Endothelial cell of umbilical vein (primary cell): ENCODE measurements at regions not wholly inside any gene's neighbourhood (a gene's known extent, or its start where the extent isn't known, plus 50 kb on each side); places are given as distances from the start of the nearest gene placed in this dataset.

Experiments
- BruUV-seq: library from RNA; stranded (reverse); fragments of 400-500 nt; replicated peaks from 2 replicates; lab custom pipeline; 2021; lab: Mats Ljungman, UMichigan
- CTCF ChIA-PET: fragments of 300-600, 350-600 bp; sonication (Branson Sonifier 250); formaldehyde crosslinking; loops from one replicate; lab custom pipeline; 2021; ENCODE audit warnings: antibody characterized with exemption, inconsistent platforms; lab: Charles Lee
- POLR2A ChIA-PET: fragments of 300-600, 350-600 bp; sonication (Branson Sonifier 250); formaldehyde crosslinking; loops from one replicate; lab custom pipeline; 2021; ENCODE audit warnings: antibody characterized with exemption, inconsistent platforms; lab: Charles Lee
- DNase-seq: peaks from one replicate; pipeline ENCODE4 v3.0.0-alpha.2; 2011; ENCODE audit warnings: low read depth, low spot score
- FAIRE-seq: peaks from 2 replicates; lab custom pipeline; 2011; peaks lifted over from hg19 to GRCh38; lab: Jason Lieb, UNC
- H2AFZ ChIP-seq: 2 replicates; pipeline ENCODE4 v1.6.0; 2012; ENCODE audit warnings: low read depth, low read length, control low read depth, inconsistent platforms
- H3K27ac ChIP-seq: 2 replicates; pipeline ENCODE4 v1.5.1; 2011; ENCODE audit warnings: low read depth, mild to moderate bottlenecking, control low read depth, low read length, moderate library complexity; ENCODE audit not compliant: insufficient read depth
- H3K27me3 ChIP-seq, 2 experiments: 2 replicates each; pipeline versions ENCODE4 v1.6.0 to v1.6.1; 2011; ENCODE audit warnings: low read length in 2 of 2, mixed read lengths in 1 of 2; ENCODE audit not compliant: control insufficient read depth in 2 of 2, insufficient read depth in 2 of 2
- H3K36me3 ChIP-seq, 2 experiments: 2 replicates in 1 of 2; 3 replicates in 1 of 2; pipeline ENCODE4 v1.5.1; 2011; ENCODE audit warnings: low read length in 2 of 2, mild to moderate bottlenecking in 1 of 2, moderate library complexity in 1 of 2; ENCODE audit not compliant: control insufficient read depth in 2 of 2, insufficient read depth in 2 of 2; ENCODE audit errors: extremely low read depth in 1 of 2
- H3K4me1 ChIP-seq: 3 replicates; pipeline ENCODE4 v1.5.1; 2011; ENCODE audit warnings: mild to moderate bottlenecking, low read length; ENCODE audit not compliant: control insufficient read depth, insufficient read depth; ENCODE audit errors: extremely low read depth
- H3K4me2 ChIP-seq: 2 replicates; pipeline ENCODE4 v1.6.1; 2011; ENCODE audit warnings: low read length, control low read depth, mixed read lengths; ENCODE audit not compliant: insufficient read depth
- H3K4me3 ChIP-seq, 3 experiments: fragments of 200-600 bp in 1 of 3; sonication (generic), shearing (Covaris generic) in 1 of 3; replicated peaks in 1 of 3; 2 replicates each; pipeline ENCODE4 v1.5.1; 2011 to 2016; ENCODE audit warnings: control low read depth in 3 of 3, low read length in 3 of 3, mild to moderate bottlenecking in 2 of 3, inconsistent platforms in 1 of 3, low read depth in 1 of 3, moderate library complexity in 1 of 3; ENCODE audit not compliant: insufficient read depth in 1 of 3
- H3K79me2 ChIP-seq: 2 replicates; pipeline ENCODE4 v1.6.0; 2012; ENCODE audit warnings: low read length, inconsistent platforms; ENCODE audit not compliant: control insufficient read depth, insufficient read depth
- H3K9ac ChIP-seq: replicated peaks from 2 replicates; pipeline ENCODE3; 2011; ENCODE audit warnings: low read length, control low read depth; ENCODE audit not compliant: insufficient read depth; ENCODE audit errors: extremely low read depth
- H3K9me1 ChIP-seq: replicated peaks from 3 replicates; pipeline ENCODE4 v1.6.0; 2011; ENCODE audit warnings: mild to moderate bottlenecking, low read length; ENCODE audit not compliant: control insufficient read depth, insufficient read depth; ENCODE audit errors: extremely low read depth
- H3K9me3 ChIP-seq: replicated peaks from 2 replicates; pipeline ENCODE4 v1.5.1; 2012; ENCODE audit warnings: low read length, inconsistent platforms; ENCODE audit not compliant: control insufficient read depth, insufficient read depth
- H4K20me1 ChIP-seq: replicated peaks from 2 replicates; pipeline ENCODE3; 2011; ENCODE audit warnings: mild to moderate bottlenecking, low read length; ENCODE audit not compliant: control insufficient read depth, insufficient read depth; ENCODE audit errors: extremely low read depth
- EZH2 ChIP-seq: IDR thresholded peaks from 2 replicates; pipeline ENCODE4 v1.6.1; 2012; ENCODE audit warnings: borderline replicate concordance, low read depth, mild to moderate bottlenecking, moderate library complexity, low read length, inconsistent platforms; ENCODE audit not compliant: severe bottlenecking
- FOS ChIP-seq: IDR thresholded peaks from 2 replicates; pipeline ENCODE4 v1.6.1; 2011; ENCODE audit warnings: mild to moderate bottlenecking, low read length, moderate library complexity, borderline replicate concordance; ENCODE audit not compliant: insufficient read depth
- GATA2 ChIP-seq: IDR thresholded peaks from 2 replicates; pipeline ENCODE4 v1.7.0; 2011; ENCODE audit warnings: low read depth, mild to moderate bottlenecking, moderate library complexity, mixed read lengths, low read length; ENCODE audit not compliant: insufficient read length, insufficient read depth
- JUN ChIP-seq: IDR thresholded peaks from 2 replicates; pipeline ENCODE4 v1.6.1; 2011; ENCODE audit warnings: borderline replicate concordance, low read depth; ENCODE audit not compliant: insufficient read length, insufficient read depth
- MYC ChIP-seq: IDR thresholded peaks from one replicate; pipeline ENCODE4 v1.6.1; 2011; ENCODE audit warnings: mild to moderate bottlenecking, low read depth, low read length
- POLR2A ChIP-seq: IDR thresholded peaks from 2 replicates; pipeline ENCODE4 v1.6.1; 2012; ENCODE audit warnings: low read depth, mild to moderate bottlenecking, control low read depth, low read length
- POLR2AphosphoS5 ChIP-seq: IDR thresholded peaks from 2 replicates; pipeline ENCODE4 v1.6.1; 2012; ENCODE audit warnings: low read depth, mild to moderate bottlenecking, control low read depth, low read length, moderate library complexity; ENCODE audit not compliant: insufficient read depth
- dilution Hi-C: fragments of 300-500 bp; cut with MboI; formaldehyde crosslinking; loops from one replicate; pipeline ENCODE4 v1.15.0; 2019; ENCODE audit warnings: low sequenced_read_pairs; ENCODE audit not compliant: extremely low pct_ligation_motif_present
- intact Hi-C: fragments of 100-400 bp; cut with micrococcal nuclease; formaldehyde crosslinking; loops from one replicate; pipeline ENCODE4 v1.10.0; 2022
- TF ChIP-seq, protein P1 (sequence below), 2 donors: IDR thresholded peaks; 1 replicate in 1 of 2; 2 replicates in 1 of 2; pipeline ENCODE4 v1.5.1; 2011; ENCODE audit warnings: low read length in 2 of 2, mild to moderate bottlenecking in 2 of 2, moderate library complexity in 2 of 2, control low read depth in 1 of 2, inconsistent platforms in 1 of 2, low read depth in 1 of 2; ENCODE audit not compliant: insufficient read depth in 1 of 2; ENCODE audit errors: extremely low read depth in 1 of 2
- TF ChIP-seq, protein P2 (sequence below): IDR thresholded peaks from 2 replicates; pipeline ENCODE4 v1.6.1; 2011; ENCODE audit not compliant: insufficient read depth, insufficient read length

DNA sequence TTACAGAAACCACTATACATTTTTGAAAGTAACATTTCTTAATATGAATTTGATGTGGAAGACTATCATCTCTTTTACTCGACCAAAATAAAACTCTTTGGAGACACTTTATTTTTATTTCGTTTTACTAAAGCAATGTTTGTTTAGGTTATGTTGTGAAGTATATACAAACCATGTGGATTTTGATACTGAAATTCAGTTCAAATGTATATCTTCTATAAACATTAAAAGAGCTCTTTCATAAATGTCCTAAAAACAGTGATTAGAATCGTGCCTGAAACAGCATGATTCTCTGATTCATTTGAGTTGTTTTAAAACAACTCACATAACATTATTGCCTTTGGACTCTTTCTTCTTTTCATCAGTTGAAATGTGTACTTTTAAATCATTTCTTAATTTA, 373.7 kb upstream of the GOLIM4 start:
- DNase-seq = no peak
- Histone ChIP-seq H3K4me1 (no peaks in the 10 kb centered on the region), H3K9me3 (no peaks in the 10 kb centered on the region), H3K79me2 (no peaks in the 10 kb centered on the region), H3K36me3 (no peaks in the 10 kb centered on the region), H3K9me1 (no peaks in the 10 kb centered on the region), H3K9ac (no peak overlapping the region), H2AFZ (no peak overlapping the region), H4K20me1 (no peaks in the 10 kb centered on the region), H3K27ac (no peak overlapping the region), H3K4me3 (no peak overlapping the region), H3K4me2 (no peak overlapping the region), H3K27me3 (no peaks in the 10 kb centered on the region)
- CTCF ChIA-PET = interaction anchor here (1.1 to 1.6 kb wide), 3 partner anchors 16 to 378 kb away, joined by 3 to 5 read pairs (median 4); no protein-coding TSS in a partner anchor
- FAIRE-seq = peak; percentile 47
- POLR2A ChIA-PET = no interaction called here
- intact Hi-C loops = loop anchor here (2.0 kb wide), 1 partner anchor 259 kb away; no protein-coding TSS in a partner anchor
- no TSS peak for BruUV-seq
- dilution Hi-C loops = no loop called here
- no peak for TF ChIP-seq POLR2A
- no peak for TF ChIP-seq FOS
- no peak for TF ChIP-seq JUN
- TF ChIP-seq GATA2 = no peak
- no peak for TF ChIP-seq MYC

DNA sequence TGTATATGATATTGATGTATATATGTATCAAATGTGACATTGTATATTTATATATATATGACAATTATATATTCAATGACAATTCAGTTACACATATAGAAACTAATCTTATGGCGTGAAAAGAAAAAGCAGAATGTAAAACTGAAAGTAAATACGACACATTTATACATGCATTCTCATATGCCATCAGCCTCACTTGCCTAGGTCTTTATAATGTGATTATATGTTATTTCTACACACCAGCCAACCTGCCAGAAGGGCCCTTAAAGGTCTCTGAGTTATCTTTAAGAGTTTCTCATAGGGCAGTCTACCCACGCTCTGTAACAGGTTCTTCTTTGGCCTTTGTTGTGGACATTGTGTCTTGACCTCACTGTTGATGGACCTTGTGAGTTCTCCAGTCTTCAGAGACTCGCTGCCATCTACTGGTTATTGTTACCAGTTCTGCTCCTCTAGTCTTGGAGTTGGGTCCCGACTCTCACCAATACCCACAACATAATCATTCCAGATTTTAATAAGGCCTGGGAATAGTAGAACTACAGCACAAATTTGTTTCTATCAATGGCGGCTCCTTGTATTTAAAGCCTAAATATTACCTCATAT, 371.5 kb upstream of the GOLIM4 start:
- no peak overlapping the region for H3K4me3 ChIP-seq
- intact Hi-C loops = no loop called here

More for the DNA sequence above, 371.5 kb upstream of the GOLIM4 start:
- H3K27ac ChIP-seq = no peak overlapping the region
- no peaks in the 10 kb centered on the region for H3K36me3 ChIP-seq
- H3K4me1 ChIP-seq = no peaks in the 10 kb centered on the region
- no peak overlapping the region for H2AFZ ChIP-seq
- H3K9ac ChIP-seq = no peak overlapping the region
- no peaks in the 10 kb centered on the region for H3K9me3 ChIP-seq
- ChIA-PET CTCF (no interaction called here), POLR2A (no interaction called here)
- no peak for FAIRE-seq
- H3K9me1 ChIP-seq = no peaks in the 10 kb centered on the region
- H4K20me1 ChIP-seq = no peaks in the 10 kb centered on the region
- no peak for TF ChIP-seq EZH2
- TF ChIP-seq POLR2A = no peak
- TF ChIP-seq FOS = no peak
- TF ChIP-seq, protein P1, sequence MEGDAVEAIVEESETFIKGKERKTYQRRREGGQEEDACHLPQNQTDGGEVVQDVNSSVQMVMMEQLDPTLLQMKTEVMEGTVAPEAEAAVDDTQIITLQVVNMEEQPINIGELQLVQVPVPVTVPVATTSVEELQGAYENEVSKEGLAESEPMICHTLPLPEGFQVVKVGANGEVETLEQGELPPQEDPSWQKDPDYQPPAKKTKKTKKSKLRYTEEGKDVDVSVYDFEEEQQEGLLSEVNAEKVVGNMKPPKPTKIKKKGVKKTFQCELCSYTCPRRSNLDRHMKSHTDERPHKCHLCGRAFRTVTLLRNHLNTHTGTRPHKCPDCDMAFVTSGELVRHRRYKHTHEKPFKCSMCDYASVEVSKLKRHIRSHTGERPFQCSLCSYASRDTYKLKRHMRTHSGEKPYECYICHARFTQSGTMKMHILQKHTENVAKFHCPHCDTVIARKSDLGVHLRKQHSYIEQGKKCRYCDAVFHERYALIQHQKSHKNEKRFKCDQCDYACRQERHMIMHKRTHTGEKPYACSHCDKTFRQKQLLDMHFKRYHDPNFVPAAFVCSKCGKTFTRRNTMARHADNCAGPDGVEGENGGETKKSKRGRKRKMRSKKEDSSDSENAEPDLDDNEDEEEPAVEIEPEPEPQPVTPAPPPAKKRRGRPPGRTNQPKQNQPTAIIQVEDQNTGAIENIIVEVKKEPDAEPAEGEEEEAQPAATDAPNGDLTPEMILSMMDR (IDR thresholded peaks at IDR 0.05; ENCODE audit: extremely low read depth in 1 of 2, insufficient read depth in 1 of 2, low read depth in 1 of 2, low read length in 2 of 2) = no peak
- TF ChIP-seq POLR2AphosphoS5 = no peak
- no peak for TF ChIP-seq MYC
- no peak for TF ChIP-seq GATA2
- no peak for TF ChIP-seq JUN
- TF ChIP-seq, protein P2, sequence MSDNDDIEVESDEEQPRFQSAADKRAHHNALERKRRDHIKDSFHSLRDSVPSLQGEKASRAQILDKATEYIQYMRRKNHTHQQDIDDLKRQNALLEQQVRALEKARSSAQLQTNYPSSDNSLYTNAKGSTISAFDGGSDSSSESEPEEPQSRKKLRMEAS = no peak
- no TSS peak for BruUV-seq
- no peaks in the 10 kb centered on the region for H3K27me3 ChIP-seq
- no peaks in the 10 kb centered on the region for H3K79me2 ChIP-seq
- dilution Hi-C loops = no loop called here
- peak; percentile 2 for DNase-seq
- H3K4me2 ChIP-seq = no peak overlapping the region
